HepG2 (cell line): ENCODE measurements at regions not wholly inside any gene's neighbourhood (a gene's known extent, or its start where the extent isn't known, plus 50 kb on each side); places are given as distances from the start of the nearest gene placed in this dataset.

Source experiments
- BORCS8-MEF2B ChIP-seq: sonication (generic); formaldehyde crosslinking; IDR thresholded peaks from 2 replicates; pipeline ENCODE4 v1.8.0; 2022; ENCODE audit warnings: mild to moderate bottlenecking, missing genetic modification reagents
- FOXJ3 ChIP-seq: sonication (generic); formaldehyde crosslinking; IDR thresholded peaks from 2 replicates; pipeline ENCODE4 v1.4.0; 2020; ENCODE audit warnings: missing genetic modification reagents, mild to moderate bottlenecking, borderline replicate concordance
- NCOR1 ChIP-seq: fragments of 200-600 bp; sonication (generic); IDR thresholded peaks from 2 replicates; pipeline ENCODE4 v1.7.0; 2017; ENCODE audit warnings: antibody characterized with exemption, low read length, borderline replicate concordance
- NFE2L2 ChIP-seq: fragments of 150-350 bp; IDR thresholded peaks from 2 replicates; pipeline ENCODE4 v1.6.1; 2014; ENCODE audit warnings: low read length
- U2AF2 ChIP-seq: fragments of 200-400 bp; formaldehyde crosslinking; IDR thresholded peaks from 2 replicates; pipeline ENCODE4 v1.6.1; 2017; ENCODE audit warnings: low read depth, mild to moderate bottlenecking, low read length
- ZFP41 ChIP-seq: sonication (generic); formaldehyde crosslinking; IDR thresholded peaks from 2 replicates; pipeline ENCODE4 v1.4.0; 2020; ENCODE audit warnings: mild to moderate bottlenecking, missing genetic modification reagents, borderline replicate concordance
- TF ChIP-seq, protein P1 (sequence below), 2 experiments: IDR thresholded peaks; 2 replicates each; pipeline ENCODE4 v1.6.1; 2011 to 2012; ENCODE audit warnings: low read length in 2 of 2, borderline replicate concordance in 1 of 2, low read depth in 1 of 2, mild to moderate bottlenecking in 1 of 2, moderate library complexity in 1 of 2
- TF ChIP-seq, protein P2 (sequence below), 2 experiments: fragments of 450-650 bp in 1 of 2; sonication (generic) in 1 of 2; formaldehyde crosslinking in 1 of 2; IDR thresholded peaks; 2 replicates each; pipeline versions ENCODE4 v1.6.1 to v1.8.0; 2016 to 2022; ENCODE audit warnings: antibody characterized with exemption in 1 of 2, mild to moderate bottlenecking in 1 of 2, missing genetic modification reagents in 1 of 2
- TF ChIP-seq, protein P3 (sequence below): sonication (generic); formaldehyde crosslinking; IDR thresholded peaks from 2 replicates; pipeline ENCODE4 v1.5.0; 2020; ENCODE audit warnings: mild to moderate bottlenecking, missing genetic modification reagents, moderate library complexity
- TF ChIP-seq, protein P4 (sequence below): IDR thresholded peaks from 2 replicates; pipeline ENCODE4 v1.6.1; 2016

DNA sequence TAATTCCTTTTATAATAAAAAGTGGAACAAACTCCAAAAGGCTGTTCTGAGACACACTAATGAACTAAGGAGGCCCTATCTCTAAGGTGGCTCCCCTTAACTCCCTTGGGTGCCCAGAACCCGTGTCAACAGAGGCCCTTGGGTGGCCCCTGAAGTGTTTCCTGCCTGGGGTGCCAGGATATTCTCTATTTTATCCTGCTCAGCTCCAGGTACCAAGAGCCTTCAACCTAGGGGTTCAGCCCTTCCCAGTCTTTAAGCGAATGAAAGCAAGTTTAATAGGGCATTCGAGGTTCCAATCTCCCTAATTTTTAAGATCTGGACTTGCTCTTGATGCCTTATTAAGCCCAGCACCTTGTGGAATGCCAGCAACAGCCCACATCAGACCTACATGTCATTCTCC, 64.4 kb upstream of the MYO3A start:
- TF ChIP-seq NCOR1 (no peak), ZFP41 (CRISPR knock-in tag) (no peak), U2AF2 (no peak), BORCS8-MEF2B (CRISPR knock-in tag) (no peak), FOXJ3 (CRISPR knock-in tag) (no peak), NFE2L2 (no peak)
- TF ChIP-seq, protein P1, sequence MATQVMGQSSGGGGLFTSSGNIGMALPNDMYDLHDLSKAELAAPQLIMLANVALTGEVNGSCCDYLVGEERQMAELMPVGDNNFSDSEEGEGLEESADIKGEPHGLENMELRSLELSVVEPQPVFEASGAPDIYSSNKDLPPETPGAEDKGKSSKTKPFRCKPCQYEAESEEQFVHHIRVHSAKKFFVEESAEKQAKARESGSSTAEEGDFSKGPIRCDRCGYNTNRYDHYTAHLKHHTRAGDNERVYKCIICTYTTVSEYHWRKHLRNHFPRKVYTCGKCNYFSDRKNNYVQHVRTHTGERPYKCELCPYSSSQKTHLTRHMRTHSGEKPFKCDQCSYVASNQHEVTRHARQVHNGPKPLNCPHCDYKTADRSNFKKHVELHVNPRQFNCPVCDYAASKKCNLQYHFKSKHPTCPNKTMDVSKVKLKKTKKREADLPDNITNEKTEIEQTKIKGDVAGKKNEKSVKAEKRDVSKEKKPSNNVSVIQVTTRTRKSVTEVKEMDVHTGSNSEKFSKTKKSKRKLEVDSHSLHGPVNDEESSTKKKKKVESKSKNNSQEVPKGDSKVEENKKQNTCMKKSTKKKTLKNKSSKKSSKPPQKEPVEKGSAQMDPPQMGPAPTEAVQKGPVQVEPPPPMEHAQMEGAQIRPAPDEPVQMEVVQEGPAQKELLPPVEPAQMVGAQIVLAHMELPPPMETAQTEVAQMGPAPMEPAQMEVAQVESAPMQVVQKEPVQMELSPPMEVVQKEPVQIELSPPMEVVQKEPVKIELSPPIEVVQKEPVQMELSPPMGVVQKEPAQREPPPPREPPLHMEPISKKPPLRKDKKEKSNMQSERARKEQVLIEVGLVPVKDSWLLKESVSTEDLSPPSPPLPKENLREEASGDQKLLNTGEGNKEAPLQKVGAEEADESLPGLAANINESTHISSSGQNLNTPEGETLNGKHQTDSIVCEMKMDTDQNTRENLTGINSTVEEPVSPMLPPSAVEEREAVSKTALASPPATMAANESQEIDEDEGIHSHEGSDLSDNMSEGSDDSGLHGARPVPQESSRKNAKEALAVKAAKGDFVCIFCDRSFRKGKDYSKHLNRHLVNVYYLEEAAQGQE (IDR thresholded peaks at IDR 0.05; ENCODE audit: borderline replicate concordance in 1 of 2, low read depth in 1 of 2, low read length in 2 of 2) = no peak
- TF ChIP-seq, protein P2, sequence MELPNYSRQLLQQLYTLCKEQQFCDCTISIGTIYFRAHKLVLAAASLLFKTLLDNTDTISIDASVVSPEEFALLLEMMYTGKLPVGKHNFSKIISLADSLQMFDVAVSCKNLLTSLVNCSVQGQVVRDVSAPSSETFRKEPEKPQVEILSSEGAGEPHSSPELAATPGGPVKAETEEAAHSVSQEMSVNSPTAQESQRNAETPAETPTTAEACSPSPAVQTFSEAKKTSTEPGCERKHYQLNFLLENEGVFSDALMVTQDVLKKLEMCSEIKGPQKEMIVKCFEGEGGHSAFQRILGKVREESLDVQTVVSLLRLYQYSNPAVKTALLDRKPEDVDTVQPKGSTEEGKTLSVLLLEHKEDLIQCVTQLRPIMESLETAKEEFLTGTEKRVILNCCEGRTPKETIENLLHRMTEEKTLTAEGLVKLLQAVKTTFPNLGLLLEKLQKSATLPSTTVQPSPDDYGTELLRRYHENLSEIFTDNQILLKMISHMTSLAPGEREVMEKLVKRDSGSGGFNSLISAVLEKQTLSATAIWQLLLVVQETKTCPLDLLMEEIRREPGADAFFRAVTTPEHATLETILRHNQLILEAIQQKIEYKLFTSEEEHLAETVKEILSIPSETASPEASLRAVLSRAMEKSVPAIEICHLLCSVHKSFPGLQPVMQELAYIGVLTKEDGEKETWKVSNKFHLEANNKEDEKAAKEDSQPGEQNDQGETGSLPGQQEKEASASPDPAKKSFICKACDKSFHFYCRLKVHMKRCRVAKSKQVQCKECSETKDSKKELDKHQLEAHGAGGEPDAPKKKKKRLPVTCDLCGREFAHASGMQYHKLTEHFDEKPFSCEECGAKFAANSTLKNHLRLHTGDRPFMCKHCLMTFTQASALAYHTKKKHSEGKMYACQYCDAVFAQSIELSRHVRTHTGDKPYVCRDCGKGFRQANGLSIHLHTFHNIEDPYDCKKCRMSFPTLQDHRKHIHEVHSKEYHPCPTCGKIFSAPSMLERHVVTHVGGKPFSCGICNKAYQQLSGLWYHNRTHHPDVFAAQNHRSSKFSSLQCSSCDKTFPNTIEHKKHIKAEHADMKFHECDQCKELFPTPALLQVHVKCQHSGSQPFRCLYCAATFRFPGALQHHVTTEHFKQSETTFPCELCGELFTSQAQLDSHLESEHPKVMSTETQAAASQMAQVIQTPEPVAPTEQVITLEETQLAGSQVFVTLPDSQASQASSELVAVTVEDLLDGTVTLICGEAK (IDR thresholded peaks at IDR 0.05) = no peak
- TF ChIP-seq, protein P2 (CRISPR knock-in tag; IDR thresholded peaks at IDR 0.05) = no peak
- TF ChIP-seq, protein P3, sequence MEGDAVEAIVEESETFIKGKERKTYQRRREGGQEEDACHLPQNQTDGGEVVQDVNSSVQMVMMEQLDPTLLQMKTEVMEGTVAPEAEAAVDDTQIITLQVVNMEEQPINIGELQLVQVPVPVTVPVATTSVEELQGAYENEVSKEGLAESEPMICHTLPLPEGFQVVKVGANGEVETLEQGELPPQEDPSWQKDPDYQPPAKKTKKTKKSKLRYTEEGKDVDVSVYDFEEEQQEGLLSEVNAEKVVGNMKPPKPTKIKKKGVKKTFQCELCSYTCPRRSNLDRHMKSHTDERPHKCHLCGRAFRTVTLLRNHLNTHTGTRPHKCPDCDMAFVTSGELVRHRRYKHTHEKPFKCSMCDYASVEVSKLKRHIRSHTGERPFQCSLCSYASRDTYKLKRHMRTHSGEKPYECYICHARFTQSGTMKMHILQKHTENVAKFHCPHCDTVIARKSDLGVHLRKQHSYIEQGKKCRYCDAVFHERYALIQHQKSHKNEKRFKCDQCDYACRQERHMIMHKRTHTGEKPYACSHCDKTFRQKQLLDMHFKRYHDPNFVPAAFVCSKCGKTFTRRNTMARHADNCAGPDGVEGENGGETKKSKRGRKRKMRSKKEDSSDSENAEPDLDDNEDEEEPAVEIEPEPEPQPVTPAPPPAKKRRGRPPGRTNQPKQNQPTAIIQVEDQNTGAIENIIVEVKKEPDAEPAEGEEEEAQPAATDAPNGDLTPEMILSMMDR = no peak
- TF ChIP-seq, protein P4, sequence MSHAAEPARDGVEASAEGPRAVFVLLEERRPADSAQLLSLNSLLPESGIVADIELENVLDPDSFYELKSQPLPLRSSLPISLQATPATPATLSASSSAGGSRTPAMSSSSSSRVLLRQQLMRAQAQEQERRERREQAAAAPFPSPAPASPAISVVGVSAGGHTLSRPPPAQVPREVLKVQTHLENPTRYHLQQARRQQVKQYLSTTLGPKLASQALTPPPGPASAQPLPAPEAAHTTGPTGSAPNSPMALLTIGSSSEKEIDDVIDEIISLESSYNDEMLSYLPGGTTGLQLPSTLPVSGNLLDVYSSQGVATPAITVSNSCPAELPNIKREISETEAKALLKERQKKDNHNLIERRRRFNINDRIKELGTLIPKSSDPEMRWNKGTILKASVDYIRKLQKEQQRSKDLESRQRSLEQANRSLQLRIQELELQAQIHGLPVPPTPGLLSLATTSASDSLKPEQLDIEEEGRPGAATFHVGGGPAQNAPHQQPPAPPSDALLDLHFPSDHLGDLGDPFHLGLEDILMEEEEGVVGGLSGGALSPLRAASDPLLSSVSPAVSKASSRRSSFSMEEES (CRISPR knock-in tag) = no peak
